ENCODE measurements at regions not wholly inside any gene's neighbourhood (a gene's known extent, or its start where the extent isn't known, plus 50 kb on each side); places are given as distances from the start of the nearest gene placed in this dataset.
"Not testable (repeated sequence)": the region's sequence is repeated elsewhere in the genome, so short reads cannot be mapped to it uniquely, and the experiment has no call there.

- no peak for DNase-seq
Observed at GRCh38 chr1:70827030-70827429, 220.6 kb downstream of the PTGER3 start.

- DNase-seq: no peak
Observed at GRCh38 chr1:70828177-70828576, 219.4 kb downstream of the PTGER3 start.

- DNase-seq: not testable (repeated sequence)
Observed at GRCh38 chr1:70834365-70834764, 213.3 kb downstream of the PTGER3 start.

GRCh38 chr1:70836456-70836855 lies 211.2 kb downstream of the PTGER3 start:
- DNase-seq: peak; percentile 66

GRCh38 chr1:70840260-70840953 lies 207.2 kb downstream of the PTGER3 start:
- no peak for DNase-seq

GRCh38 chr1:70842562-70842961 lies 205.1 kb downstream of the PTGER3 start:
- DNase-seq: no peak

- no peak for DNase-seq
Observed at GRCh38 chr1:70843452-70843851, 204.2 kb downstream of the PTGER3 start.

GRCh38 chr1:70847013-70847412 lies 200.6 kb downstream of the PTGER3 start:
- no peak for DNase-seq

- no peak for DNase-seq
Observed at GRCh38 chr1:70855203-70855602, 192.4 kb downstream of the PTGER3 start.

GRCh38 chr1:70856201-70856600 lies 191.4 kb downstream of the PTGER3 start:
- DNase-seq: no peak

GRCh38 chr1:70863239-70863638 lies 184.4 kb downstream of the PTGER3 start:
- no peak for DNase-seq

GRCh38 chr1:70864302-70864701 lies 183.3 kb downstream of the PTGER3 start:
- no peak for DNase-seq

GRCh38 chr1:70866542-70867264 lies 180.9 kb downstream of the PTGER3 start:
- no peak for DNase-seq

GRCh38 chr1:70871790-70872189 lies 175.8 kb downstream of the PTGER3 start:
- DNase-seq: no peak

- DNase-seq: no peak
Observed at GRCh38 chr1:70874063-70874462, 173.6 kb downstream of the PTGER3 start.

GRCh38 chr1:70874818-70875217 lies 172.8 kb downstream of the PTGER3 start:
- DNase-seq: no peak

GRCh38 chr1:70877343-70877742 lies 170.3 kb downstream of the PTGER3 start:
- no peak for DNase-seq

- no peak for DNase-seq
Observed at GRCh38 chr1:70887936-70888335, 159.7 kb downstream of the PTGER3 start.

GRCh38 chr1:70888722-70889121 lies 158.9 kb downstream of the PTGER3 start:
- no peak for DNase-seq

- no peak for DNase-seq
Observed at GRCh38 chr1:70890408-70890807, 157.2 kb downstream of the PTGER3 start.

- no peak for DNase-seq
Observed at GRCh38 chr1:70891051-70891843, 156.4 kb downstream of the PTGER3 start.

- no peak for DNase-seq
Observed at GRCh38 chr1:70892140-70892539, 155.5 kb downstream of the PTGER3 start.

GRCh38 chr1:70892930-70893329 lies 154.7 kb downstream of the PTGER3 start:
- no peak for DNase-seq

GRCh38 chr1:70893381-70893780 lies 154.2 kb downstream of the PTGER3 start:
- DNase-seq: no peak

Data from NCI-H1436 treated with DMSO at 0.1 percent for 48 hours (cell line).